Inflammatory macrophage treated with lipopolysaccharide for 4 hours (primary cell): ENCODE measurements at regions not wholly inside any gene's neighbourhood (a gene's known extent, or its start where the extent isn't known, plus 50 kb on each side); places are given as distances from the start of the nearest gene placed in this dataset.

ENCODE experiments used
- DNase-seq: peaks from one replicate; pipeline ENCODE4 v3.0.0-alpha.2; 2020

- no peak for DNase-seq
These were observed 198.4 kb upstream of the LPP start for GRCh38 chr3:187955587-187955952.

GRCh38 chr3:187957165-187957581 is 196.8 kb upstream of the LPP start:
- DNase-seq, result no peak

GRCh38 chr3:187957582-187957981 is 196.4 kb upstream of the LPP start:
- no peak for DNase-seq

GRCh38 chr3:187958432-187959003 is 195.4 kb upstream of the LPP start:
- DNase-seq, result no peak

GRCh38 chr3:187960820-187961219 is 193.1 kb upstream of the LPP start:
- no peak for DNase-seq

GRCh38 chr3:187961366-187961765 is 192.6 kb upstream of the LPP start:
- DNase-seq, result no peak

GRCh38 chr3:187963003-187963676 is 190.8 kb upstream of the LPP start:
- peak; percentile 14 for DNase-seq

- DNase-seq, result peak; percentile 84
These were observed 190.1 kb upstream of the LPP start for GRCh38 chr3:187963677-187964385.

GRCh38 chr3:187964760-187965159 is 189.2 kb upstream of the LPP start:
- peak; percentile 60 for DNase-seq

- DNase-seq, result peak; percentile 82
These were observed 187.9 kb upstream of the LPP start for GRCh38 chr3:187966096-187966495.

GRCh38 chr3:187966636-187967406 is 187.1 kb upstream of the LPP start:
- DNase-seq, result peak; percentile 46

- peak; percentile 13 for DNase-seq
These were observed 186.0 kb upstream of the LPP start for GRCh38 chr3:187967993-187968392.

GRCh38 chr3:187968883-187969580 is 184.9 kb upstream of the LPP start:
- peak; percentile 96 for DNase-seq

- DNase-seq, result no peak
These were observed 184.4 kb upstream of the LPP start for GRCh38 chr3:187969581-187969950.

- no peak for DNase-seq
These were observed 183.9 kb upstream of the LPP start for GRCh38 chr3:187970106-187970505.

- DNase-seq, result no peak
These were observed 182.3 kb upstream of the LPP start for GRCh38 chr3:187971629-187972028.

- DNase-seq, result no peak
These were observed 181.5 kb upstream of the LPP start for GRCh38 chr3:187972454-187972853.

- no peak for DNase-seq
These were observed 179.7 kb upstream of the LPP start for GRCh38 chr3:187973977-187974870.

- DNase-seq, result no peak
These were observed 179.1 kb upstream of the LPP start for GRCh38 chr3:187974871-187975271.

GRCh38 chr3:187975561-187976364 is 178.2 kb upstream of the LPP start:
- DNase-seq, result no peak

GRCh38 chr3:187976365-187976900 is 177.5 kb upstream of the LPP start:
- DNase-seq, result no peak
